ENCODE measurements at regions not wholly inside any gene's neighbourhood (a gene's known extent, or its start where the extent isn't known, plus 50 kb on each side); places are given as distances from the start of the nearest gene placed in this dataset.
"Not testable (repeated sequence)": the region's sequence is repeated elsewhere in the genome, so short reads cannot be mapped to it uniquely, and the experiment has no call there.

- no peak for DNase-seq (ENCODE audit: low spot score)
Measured at GRCh38 chr4:66837279-66837922, 707.9 kb downstream of the CENPC start.

- no peak for DNase-seq (ENCODE audit: low spot score)
Measured at GRCh38 chr4:66829310-66829709, 716.0 kb downstream of the CENPC start.

- no peak for DNase-seq (ENCODE audit: low spot score)
Measured at GRCh38 chr4:66820681-66821080, 724.6 kb downstream of the CENPC start.

GRCh38 chr4:66814277-66814676 lies 731.0 kb downstream of the CENPC start:
- no peak for DNase-seq (ENCODE audit: low spot score)

- no peak for DNase-seq (ENCODE audit: low spot score)
Measured at GRCh38 chr4:66805582-66805981, 739.7 kb downstream of the CENPC start.

- DNase-seq (ENCODE audit: low spot score): no peak
Measured at GRCh38 chr4:66804979-66805378, 740.3 kb downstream of the CENPC start.

GRCh38 chr4:66797608-66798007 lies 747.7 kb downstream of the CENPC start:
- no peak for DNase-seq (ENCODE audit: low spot score)

- DNase-seq (ENCODE audit: low spot score): no peak
Measured at GRCh38 chr4:66795724-66796123, 749.6 kb downstream of the CENPC start.

GRCh38 chr4:66794390-66795034 lies 750.8 kb downstream of the CENPC start:
- no peak for DNase-seq (ENCODE audit: low spot score)

GRCh38 chr4:66791686-66792085 lies 753.6 kb downstream of the CENPC start:
- DNase-seq (ENCODE audit: low spot score): no peak

- DNase-seq (ENCODE audit: low spot score): no peak
Measured at GRCh38 chr4:66785479-66785878, 759.8 kb downstream of the CENPC start.

GRCh38 chr4:66782751-66783150 lies 762.6 kb downstream of the CENPC start:
- not testable (repeated sequence) for DNase-seq (ENCODE audit: low spot score)

GRCh38 chr4:66777097-66777496 lies 768.2 kb downstream of the CENPC start:
- DNase-seq (ENCODE audit: low spot score): no peak

- peak; percentile 8 for DNase-seq (ENCODE audit: low spot score)
Measured at GRCh38 chr4:66769441-66769840, 775.9 kb downstream of the CENPC start.

GRCh38 chr4:66767442-66767841 lies 777.9 kb downstream of the CENPC start:
- DNase-seq (ENCODE audit: low spot score): no peak

- DNase-seq (ENCODE audit: low spot score): no peak
Measured at GRCh38 chr4:66766557-66766956, 778.7 kb downstream of the CENPC start.

GRCh38 chr4:66750273-66750672 lies 795.0 kb downstream of the CENPC start:
- DNase-seq (ENCODE audit: low spot score): peak; percentile 11

- not testable (repeated sequence) for DNase-seq (ENCODE audit: low spot score)
Measured at GRCh38 chr4:66746918-66747317, 798.4 kb downstream of the CENPC start.

GRCh38 chr4:66741081-66741480 lies 804.2 kb downstream of the CENPC start:
- no peak for DNase-seq (ENCODE audit: low spot score)

GRCh38 chr4:66736606-66737005 lies 808.7 kb downstream of the CENPC start:
- DNase-seq (ENCODE audit: low spot score): peak; percentile 45

GRCh38 chr4:66728280-66728679 lies 817.0 kb downstream of the CENPC start:
- DNase-seq (ENCODE audit: low spot score): no peak

GRCh38 chr4:66712301-66712921 lies 832.9 kb downstream of the CENPC start:
- DNase-seq (ENCODE audit: low spot score): not testable (repeated sequence)

- no peak for DNase-seq (ENCODE audit: low spot score)
Measured at GRCh38 chr4:66704243-66704642, 841.1 kb downstream of the CENPC start.

- no peak for DNase-seq (ENCODE audit: low spot score)
Measured at GRCh38 chr4:66694739-66695138, 850.6 kb downstream of the CENPC start.
